CD8-positive, alpha-beta memory T cell (primary cell): ENCODE measurements at regions not wholly inside any gene's neighbourhood (a gene's known extent, or its start where the extent isn't known, plus 50 kb on each side); places are given as distances from the start of the nearest gene placed in this dataset.

Source experiments
- CTCF ChIA-PET: fragments of 350-600 bp; sonication (Branson Sonifier 250); formaldehyde crosslinking; loops from one replicate; lab custom pipeline; 2021; ENCODE audit warnings: antibody characterized with exemption; lab: Charles Lee
- POLR2A ChIA-PET: fragments of 350-600 bp; sonication (Branson Sonifier 250); formaldehyde crosslinking; loops from one replicate; lab custom pipeline; 2021; ENCODE audit warnings: antibody characterized with exemption; lab: Charles Lee
- DNase-seq, 5 donors: peaks; one replicate each; pipeline versions ENCODE4 v3.0.0 to v3.0.0-alpha.2; 2020 to 2022; ENCODE audit warnings: mixed read lengths in 1 of 5
- H3K27ac ChIP-seq: one replicate; pipeline ENCODE4 v1.7.0; 2013; ENCODE audit warnings: low read depth, mild to moderate bottlenecking, low read length, moderate library complexity
- H3K27me3 ChIP-seq: 2 replicates; pipeline ENCODE4 v1.7.0; 2013; ENCODE audit warnings: low read length, mild to moderate bottlenecking; ENCODE audit not compliant: insufficient read depth, poor library complexity, severe bottlenecking
- H3K36me3 ChIP-seq: 2 replicates; pipeline ENCODE4 v1.7.0; 2013; ENCODE audit warnings: mild to moderate bottlenecking, low read length, moderate library complexity; ENCODE audit not compliant: insufficient read depth
- H3K4me1 ChIP-seq: 2 replicates; pipeline ENCODE4 v1.7.0; 2013; ENCODE audit warnings: mild to moderate bottlenecking, low read length, moderate library complexity; ENCODE audit not compliant: insufficient read depth
- H3K4me3 ChIP-seq: 2 replicates; pipeline ENCODE4 v1.7.0; 2013; ENCODE audit warnings: mild to moderate bottlenecking, low read length
- H3K9me3 ChIP-seq: 2 replicates; pipeline ENCODE4 v1.7.0; 2013; ENCODE audit warnings: mild to moderate bottlenecking, low read length
- H3K27ac Mint-ChIP-seq, 8 donors: one replicate each; pipeline ENCODE4 v1.8.0; 2020 to 2021; ENCODE audit warnings: mixed read lengths in 8 of 8, mild to moderate bottlenecking in 6 of 8, inconsistent platforms in 3 of 8, moderate library complexity in 3 of 8
- H3K27me3 Mint-ChIP-seq, 2 donors: one replicate each; pipeline ENCODE4 v1.8.0; 2020 to 2021; ENCODE audit warnings: mixed read lengths in 2 of 2, mild to moderate bottlenecking in 1 of 2, moderate library complexity in 1 of 2
- H3K36me3 Mint-ChIP-seq, 3 donors: one replicate each; pipeline ENCODE4 v1.8.0; 2020 to 2021; ENCODE audit warnings: mixed read lengths in 3 of 3, inconsistent platforms in 1 of 3, mild to moderate bottlenecking in 1 of 3
- H3K4me1 Mint-ChIP-seq, 3 donors: one replicate each; pipeline ENCODE4 v1.8.0; 2020 to 2021; ENCODE audit warnings: mixed read lengths in 3 of 3, inconsistent platforms in 1 of 3, mild to moderate bottlenecking in 1 of 3
- H3K4me3 Mint-ChIP-seq, 7 donors: one replicate each; pipeline ENCODE4 v1.8.0; 2020 to 2021; ENCODE audit warnings: mixed read lengths in 7 of 7, mild to moderate bottlenecking in 6 of 7, moderate library complexity in 4 of 7, inconsistent platforms in 2 of 7
- H3K9me3 Mint-ChIP-seq, 5 donors: one replicate each; pipeline ENCODE4 v1.8.0; 2020 to 2022; ENCODE audit warnings: mixed read lengths in 5 of 5, mild to moderate bottlenecking in 3 of 5, moderate library complexity in 2 of 5, inconsistent platforms in 1 of 5

GRCh38 chr10:59512951-59513350, 150.6 kb upstream of the FAM13C start:
- no peaks in the 10 kb centered on the region for H3K9me3 Mint-ChIP-seq
- no peaks in the 10 kb centered on the region for H3K27me3 Mint-ChIP-seq
- Histone ChIP-seq H3K27ac (no peak overlapping the region), H3K4me3 (no peak overlapping the region), H3K4me1 (no peaks in the 10 kb centered on the region), H3K36me3 (no peaks in the 10 kb centered on the region), H3K27me3 (no peaks in the 10 kb centered on the region), H3K9me3 (no peaks in the 10 kb centered on the region)
- POLR2A ChIA-PET, result no interaction called here
- H3K4me1 Mint-ChIP-seq, result no peaks in the 10 kb centered on the region
- no peak overlapping the region for H3K27ac Mint-ChIP-seq
- no peak for DNase-seq
- CTCF ChIA-PET, result no interaction called here
- no peak overlapping the region for H3K4me3 Mint-ChIP-seq
- no peaks in the 10 kb centered on the region for H3K36me3 Mint-ChIP-seq

- Mint-ChIP-seq H3K4me3 (no peak overlapping the region), H3K27me3 (no peaks in the 10 kb centered on the region), H3K27ac (no peak overlapping the region), H3K4me1 (no peaks in the 10 kb centered on the region), H3K9me3 (peaks cover 0 to 3% (median 0%) of the 10 kb centered on the region in 5 donors), H3K36me3 (no peaks in the 10 kb centered on the region)
- Histone ChIP-seq H3K27me3 (no peaks in the 10 kb centered on the region), H3K27ac (no peak overlapping the region), H3K9me3 (no peaks in the 10 kb centered on the region), H3K4me1 (no peaks in the 10 kb centered on the region), H3K4me3 (no peak overlapping the region), H3K36me3 (no peaks in the 10 kb centered on the region)
- no peak for DNase-seq
- ChIA-PET POLR2A (no interaction called here), CTCF (no interaction called here)
These were observed 146.6 kb upstream of the FAM13C start for GRCh38 chr10:59508956-59509355.

GRCh38 chr10:59508296-59508695, 145.9 kb upstream of the FAM13C start:
- H3K27me3 Mint-ChIP-seq, result no peaks in the 10 kb centered on the region

GRCh38 chr10:59505926-59506325, 143.6 kb upstream of the FAM13C start:
- Histone ChIP-seq H3K4me1 (no peaks in the 10 kb centered on the region), H3K9me3 (no peaks in the 10 kb centered on the region), H3K36me3 (no peaks in the 10 kb centered on the region), H3K27ac (no peak overlapping the region), H3K4me3 (no peak overlapping the region), H3K27me3 (no peaks in the 10 kb centered on the region)
- no peaks in the 10 kb centered on the region for H3K4me1 Mint-ChIP-seq
- H3K4me3 Mint-ChIP-seq, result no peak overlapping the region
- no peaks in the 10 kb centered on the region for H3K36me3 Mint-ChIP-seq
- ChIA-PET CTCF (no interaction called here), POLR2A (no interaction called here)
- no peak for DNase-seq
- no peaks in the 10 kb centered on the region for H3K27me3 Mint-ChIP-seq
- H3K9me3 Mint-ChIP-seq, result peaks cover 0 to 3% (median 0%) of the 10 kb centered on the region in 5 donors
- H3K27ac Mint-ChIP-seq, result no peak overlapping the region

More at GRCh38 chr10:59508296-59508695, 145.9 kb upstream of the FAM13C start:
- no peaks in the 10 kb centered on the region for H3K36me3 Mint-ChIP-seq
- Histone ChIP-seq H3K4me3 (no peak overlapping the region), H3K27ac (no peak overlapping the region), H3K4me1 (no peaks in the 10 kb centered on the region), H3K27me3 (no peaks in the 10 kb centered on the region), H3K36me3 (no peaks in the 10 kb centered on the region), H3K9me3 (no peaks in the 10 kb centered on the region)
- H3K9me3 Mint-ChIP-seq, result peaks cover 0 to 3% (median 0%) of the 10 kb centered on the region in 5 donors
- H3K4me1 Mint-ChIP-seq, result no peaks in the 10 kb centered on the region
- no peak overlapping the region for H3K4me3 Mint-ChIP-seq
- no peak for DNase-seq
- POLR2A ChIA-PET, result no interaction called here
- CTCF ChIA-PET, result no interaction called here
- no peak overlapping the region for H3K27ac Mint-ChIP-seq

DNA sequence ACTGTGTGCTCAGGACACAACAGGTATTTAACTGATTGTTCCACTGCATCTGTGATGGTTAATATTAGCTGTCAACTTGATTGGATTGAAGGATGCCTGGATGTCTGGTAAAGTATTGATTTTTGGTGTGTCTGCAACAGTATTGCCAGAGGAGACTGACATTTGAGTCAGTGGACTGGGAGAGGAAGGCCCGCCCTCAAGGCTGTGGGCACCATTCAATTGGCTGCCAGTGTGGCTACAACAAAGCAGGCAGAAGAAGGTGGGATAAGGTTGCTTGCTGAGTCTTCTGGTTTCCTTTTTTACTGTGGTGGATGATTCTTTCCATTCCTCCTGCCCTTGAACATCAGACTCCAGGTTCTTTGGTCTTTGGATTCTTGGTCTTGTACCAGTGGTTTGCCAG, 137.1 kb upstream of the FAM13C start:
- Histone ChIP-seq H3K9me3 (no peaks in the 10 kb centered on the region), H3K4me1 (no peaks in the 10 kb centered on the region), H3K36me3 (no peaks in the 10 kb centered on the region), H3K27me3 (no peaks in the 10 kb centered on the region), H3K27ac (no peak overlapping the region), H3K4me3 (no peak overlapping the region)
- Mint-ChIP-seq H3K4me3 (no peak overlapping the region), H3K27ac (no peak overlapping the region), H3K9me3 (peaks cover 12 to 25% (median 18%) of the 10 kb centered on the region in 5 donors), H3K27me3 (no peaks in the 10 kb centered on the region), H3K4me1 (no peaks in the 10 kb centered on the region), H3K36me3 (no peaks in the 10 kb centered on the region)
- ChIA-PET CTCF (no interaction called here), POLR2A (no interaction called here)
- DNase-seq, result no peak

- H3K27ac Mint-ChIP-seq, result no peak overlapping the region
- CTCF ChIA-PET, result no interaction called here
These were observed 130.7 kb upstream of the FAM13C start for GRCh38 chr10:59493017-59493416.

DNA sequence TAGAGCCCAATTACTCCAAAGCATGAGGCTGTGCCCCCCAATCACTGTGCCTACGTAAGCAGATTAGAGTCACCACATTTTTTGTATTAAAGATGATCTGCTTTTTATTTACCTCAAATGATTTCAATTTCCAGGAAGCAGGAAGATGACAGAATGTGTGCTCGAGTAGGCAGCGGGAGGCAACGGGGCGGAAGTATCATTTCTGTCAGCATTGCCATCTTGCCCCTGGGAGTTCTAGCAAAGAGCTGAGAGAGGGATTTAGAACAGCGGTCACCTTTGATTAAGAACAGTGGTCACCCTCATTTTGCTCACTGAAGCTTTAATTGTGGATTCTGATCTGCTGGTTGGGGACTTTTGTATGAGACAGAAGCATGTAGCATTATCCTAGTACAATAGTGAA, 117.1 kb upstream of the FAM13C start:
- H3K4me1 Mint-ChIP-seq, result no peaks in the 10 kb centered on the region
- no peak overlapping the region for H3K4me3 ChIP-seq
- no peak overlapping the region for H3K27ac ChIP-seq
- ChIA-PET CTCF (no interaction called here), POLR2A (no interaction called here)
- DNase-seq, result no peak
- peaks cover 0 to 11% (median 3%) of the 10 kb centered on the region in 5 donors for H3K9me3 Mint-ChIP-seq
- H3K27me3 ChIP-seq, result no peaks in the 10 kb centered on the region
- no peaks in the 10 kb centered on the region for H3K4me1 ChIP-seq
- H3K27me3 Mint-ChIP-seq, result peaks cover 0 to 1% of the 10 kb centered on the region in 2 donors
- H3K4me3 Mint-ChIP-seq, result no peak overlapping the region
- no peak overlapping the region for H3K27ac Mint-ChIP-seq
- H3K36me3 ChIP-seq, result no peaks in the 10 kb centered on the region
- no peaks in the 10 kb centered on the region for H3K9me3 ChIP-seq
- no peaks in the 10 kb centered on the region for H3K36me3 Mint-ChIP-seq

More at GRCh38 chr10:59493017-59493416, 130.7 kb upstream of the FAM13C start:
- POLR2A ChIA-PET, result no interaction called here
- Mint-ChIP-seq H3K9me3 (peaks cover 15 to 25% (median 20%) of the 10 kb centered on the region in 5 donors), H3K4me1 (no peaks in the 10 kb centered on the region), H3K27me3 (no peaks in the 10 kb centered on the region), H3K36me3 (peaks cover 0 to 4% (median 0%) of the 10 kb centered on the region in 3 donors), H3K4me3 (no peak overlapping the region)
- Histone ChIP-seq H3K9me3 (no peaks in the 10 kb centered on the region), H3K27ac (no peak overlapping the region), H3K27me3 (no peaks in the 10 kb centered on the region), H3K4me1 (no peaks in the 10 kb centered on the region), H3K36me3 (no peaks in the 10 kb centered on the region), H3K4me3 (no peak overlapping the region)
- no peak for DNase-seq

DNA sequence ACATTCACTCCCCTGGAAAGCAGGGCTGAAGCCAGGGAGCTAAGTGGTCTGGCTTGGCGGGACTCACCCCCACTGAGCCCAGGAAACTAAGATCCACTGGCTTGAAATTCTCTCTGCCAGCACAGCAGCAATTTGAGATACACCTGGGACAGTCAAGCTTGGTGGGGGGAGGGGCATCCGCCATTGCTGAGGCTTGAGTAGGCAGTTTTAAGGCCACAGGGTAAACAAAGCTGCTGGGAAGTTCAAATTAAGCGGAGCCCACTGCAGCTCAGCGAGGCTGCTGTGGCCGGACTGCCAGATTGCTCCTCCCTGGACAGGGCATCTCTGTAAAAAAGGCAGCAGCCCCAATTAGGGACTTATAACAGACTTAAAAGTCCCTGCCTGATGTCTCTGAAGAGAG, 108.2 kb upstream of the FAM13C start:
- Histone ChIP-seq H3K9me3 (no peaks in the 10 kb centered on the region), H3K4me1 (no peaks in the 10 kb centered on the region), H3K27ac (no peak overlapping the region), H3K27me3 (no peaks in the 10 kb centered on the region), H3K4me3 (no peak overlapping the region), H3K36me3 (no peaks in the 10 kb centered on the region)
- DNase-seq, result no peak
- no peak overlapping the region for H3K27ac Mint-ChIP-seq
- ChIA-PET POLR2A (no interaction called here), CTCF (no interaction called here)
- H3K27me3 Mint-ChIP-seq, result no peaks in the 10 kb centered on the region
- H3K4me3 Mint-ChIP-seq, result no peak overlapping the region
- no peaks in the 10 kb centered on the region for H3K36me3 Mint-ChIP-seq
- peaks cover 1 to 16% (median 6%) of the 10 kb centered on the region in 5 donors for H3K9me3 Mint-ChIP-seq
- H3K4me1 Mint-ChIP-seq, result no peaks in the 10 kb centered on the region

DNA sequence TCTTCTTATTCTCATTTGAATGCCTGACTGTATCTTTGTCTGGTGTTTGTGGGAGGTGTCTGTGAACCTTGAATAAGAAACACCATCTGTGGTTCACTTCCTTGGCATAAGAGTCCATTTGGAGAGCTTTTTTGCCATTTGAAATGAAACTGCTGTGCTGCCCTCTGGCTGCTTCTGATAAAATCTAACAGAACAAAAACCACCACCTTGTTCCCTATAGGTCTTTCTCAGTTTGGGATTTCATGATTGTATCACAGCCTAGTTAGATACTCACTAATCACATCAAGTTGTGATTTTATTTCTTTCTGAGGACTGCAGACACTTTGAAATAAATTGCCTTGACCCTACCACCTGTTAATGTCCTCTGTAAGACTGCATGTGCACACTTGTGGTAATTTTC, 102.7 kb upstream of the FAM13C start:
- Mint-ChIP-seq H3K36me3 (no peaks in the 10 kb centered on the region), H3K4me1 (no peaks in the 10 kb centered on the region), H3K27me3 (no peaks in the 10 kb centered on the region), H3K9me3 (peaks cover 0 to 2% (median 0%) of the 10 kb centered on the region in 5 donors), H3K4me3 (no peak overlapping the region), H3K27ac (no peak overlapping the region)
- Histone ChIP-seq H3K27me3 (no peaks in the 10 kb centered on the region), H3K27ac (no peak overlapping the region), H3K4me3 (no peak overlapping the region), H3K9me3 (no peaks in the 10 kb centered on the region), H3K4me1 (no peaks in the 10 kb centered on the region), H3K36me3 (no peaks in the 10 kb centered on the region)
- ChIA-PET POLR2A (no interaction called here), CTCF (no interaction called here)
- DNase-seq, result no peak
